H9 (cell line): ENCODE measurements at regions not wholly inside any gene's neighbourhood (a gene's known extent, or its start where the extent isn't known, plus 50 kb on each side); places are given as distances from the start of the nearest gene placed in this dataset.

Experiments used
- DNase-seq: peaks from one replicate; pipeline ENCODE4 v3.0.0-alpha.2; 2017
- H2AFZ ChIP-seq: one replicate; pipeline ENCODE4 v1.6.1; 2013; ENCODE audit warnings: mild to moderate bottlenecking, low read length, control low read depth, moderate library complexity
- H2AK5ac ChIP-seq: 2 replicates; pipeline ENCODE4 v1.6.1; 2013; ENCODE audit warnings: low read length, control low read depth, mixed read lengths; ENCODE audit not compliant: insufficient read length
- H2BK120ac ChIP-seq: one replicate; pipeline ENCODE4 v1.6.1; 2013; ENCODE audit warnings: low read depth, mild to moderate bottlenecking, low read length, control low read depth, inconsistent platforms; ENCODE audit not compliant: poor library complexity, severe bottlenecking
- H2BK12ac ChIP-seq: 2 replicates; pipeline ENCODE4 v1.6.1; 2013; ENCODE audit warnings: low read length, control low read depth, mixed read lengths, low read depth; ENCODE audit not compliant: insufficient read length
- H2BK15ac ChIP-seq: 2 replicates; pipeline ENCODE4 v1.6.1; 2013; ENCODE audit warnings: low read depth, low read length, control low read depth
- H2BK20ac ChIP-seq: one replicate; pipeline ENCODE4 v1.6.1; 2013; ENCODE audit warnings: low read depth, mild to moderate bottlenecking, low read length, control low read depth, inconsistent platforms; ENCODE audit not compliant: poor library complexity, severe bottlenecking
- H2BK5ac ChIP-seq: 2 replicates; pipeline ENCODE4 v1.6.1; 2013; ENCODE audit warnings: low read length, control low read depth, mixed read lengths; ENCODE audit not compliant: insufficient read length
- H3K14ac ChIP-seq: 2 replicates; pipeline ENCODE4 v1.6.1; 2013; ENCODE audit warnings: low read length, control low read depth; ENCODE audit not compliant: insufficient read depth
- H3K18ac ChIP-seq: 2 replicates; pipeline ENCODE4 v1.6.1; 2013; ENCODE audit warnings: low read depth, mild to moderate bottlenecking, mixed read lengths, low read length, control low read depth; ENCODE audit not compliant: insufficient read length
- H3K23ac ChIP-seq: 2 replicates; pipeline ENCODE4 v1.6.1; 2013; ENCODE audit warnings: low read length, control low read depth, mixed read lengths, low read depth; ENCODE audit not compliant: insufficient read length
- H3K23me2 ChIP-seq: 2 replicates; pipeline ENCODE4 v1.6.1; 2013; ENCODE audit warnings: low read depth, mild to moderate bottlenecking, mixed read lengths, low read length, control low read depth; ENCODE audit not compliant: insufficient read length, poor library complexity, severe bottlenecking
- H3K27ac ChIP-seq: 2 replicates; pipeline ENCODE4 v1.5.1; 2013; ENCODE audit warnings: low read length, control low read depth, mixed read lengths, low read depth; ENCODE audit not compliant: insufficient read length
- H3K27me3 ChIP-seq: 2 replicates; pipeline ENCODE4 v1.6.1; 2013; ENCODE audit warnings: low read length, control low read depth, inconsistent platforms; ENCODE audit not compliant: insufficient read depth
- H3K4ac ChIP-seq: 2 replicates; pipeline ENCODE4 v1.6.1; 2013; ENCODE audit warnings: low read depth, mild to moderate bottlenecking, control low read depth, inconsistent platforms, low read length, moderate library complexity
- H3K4me1 ChIP-seq: 2 replicates; pipeline ENCODE4 v1.6.1; 2013; ENCODE audit warnings: low read length, control low read depth, inconsistent platforms; ENCODE audit not compliant: insufficient read depth
- H3K4me2 ChIP-seq: 2 replicates; pipeline ENCODE4 v1.6.1; 2013; ENCODE audit warnings: low read length, control low read depth, mixed read lengths; ENCODE audit not compliant: insufficient read length, insufficient read depth
- H3K56ac ChIP-seq: 2 replicates; pipeline ENCODE4 v1.6.1; 2013; ENCODE audit warnings: low read depth, mild to moderate bottlenecking, mixed read lengths, low read length, control low read depth; ENCODE audit not compliant: insufficient read length
- H3K79me1 ChIP-seq: 2 replicates; pipeline ENCODE4 v1.6.1; 2013; ENCODE audit warnings: low read depth, mild to moderate bottlenecking, moderate library complexity, low read length, control low read depth, inconsistent platforms; ENCODE audit not compliant: insufficient read depth, poor library complexity, severe bottlenecking
- H3K79me2 ChIP-seq: 2 replicates; pipeline ENCODE4 v1.6.1; 2013; ENCODE audit warnings: low read length, control low read depth, inconsistent platforms; ENCODE audit not compliant: insufficient read depth
- H3K9ac ChIP-seq: 2 replicates; pipeline ENCODE4 v1.6.1; 2013; ENCODE audit warnings: low read length, control low read depth, mixed read lengths; ENCODE audit not compliant: insufficient read length; ENCODE audit errors: extremely low read depth
- H3K9me3 ChIP-seq: one replicate; pipeline ENCODE4 v1.6.1; 2013; ENCODE audit warnings: low read depth, low read length, inconsistent platforms; ENCODE audit not compliant: control insufficient read depth
- H3T11ph ChIP-seq: one replicate; pipeline ENCODE4 v1.6.1; 2013; ENCODE audit warnings: mild to moderate bottlenecking, low read length, control low read depth, inconsistent platforms
- H4K20me1 ChIP-seq: one replicate; pipeline ENCODE4 v1.6.1; 2013; ENCODE audit not compliant: control insufficient read depth, insufficient read length, insufficient read depth
- H4K5ac ChIP-seq: 2 replicates; pipeline ENCODE4 v1.6.1; 2013; ENCODE audit warnings: low read depth, mild to moderate bottlenecking, mixed read lengths, low read length, control low read depth; ENCODE audit not compliant: insufficient read length
- H4K8ac ChIP-seq: replicated peaks from 2 replicates; pipeline ENCODE4 v1.6.1; 2013; ENCODE audit warnings: low read length, control low read depth, mixed read lengths, low read depth; ENCODE audit not compliant: insufficient read length
- H4K91ac ChIP-seq: 2 replicates; pipeline ENCODE4 v1.6.1; 2013; ENCODE audit warnings: low read depth, mild to moderate bottlenecking, moderate library complexity, mixed read lengths, low read length, control low read depth; ENCODE audit not compliant: insufficient read length
- H3K27ac Mint-ChIP-seq, 3 experiments: 2 replicates in 2 of 3; 3 replicates in 1 of 3; pipeline ENCODE4 v1.8.0; 2020 to 2021; ENCODE audit warnings: mixed read lengths in 3 of 3, mild to moderate bottlenecking in 1 of 3, moderate library complexity in 1 of 3
- H3K27me3 Mint-ChIP-seq: 2 replicates; pipeline ENCODE4 v1.8.0; 2021; ENCODE audit warnings: low read depth, mild to moderate bottlenecking, moderate library complexity, mixed read lengths
- H3K36me3 Mint-ChIP-seq, 3 experiments: 2 replicates in 2 of 3; 3 replicates in 1 of 3; pipeline ENCODE4 v1.8.0; 2020 to 2021; ENCODE audit warnings: low read depth in 3 of 3, mixed read lengths in 3 of 3; ENCODE audit not compliant: insufficient read depth in 1 of 3
- H3K4me1 Mint-ChIP-seq, 2 experiments: 2 replicates each; pipeline ENCODE4 v1.8.0; 2020; ENCODE audit warnings: mixed read lengths in 2 of 2
- H3K4me3 Mint-ChIP-seq, 2 experiments: 2 replicates in 1 of 2; 3 replicates in 1 of 2; pipeline ENCODE4 v1.8.0; 2020 to 2021; ENCODE audit warnings: mild to moderate bottlenecking in 2 of 2, mixed read lengths in 2 of 2, moderate library complexity in 1 of 2
- H3K9me3 Mint-ChIP-seq, 2 experiments: 2 replicates in 1 of 2; 3 replicates in 1 of 2; pipeline ENCODE4 v1.8.0; 2020; ENCODE audit warnings: mild to moderate bottlenecking in 2 of 2, mixed read lengths in 2 of 2, moderate library complexity in 1 of 2
- WGBS: extraction: QIAGEN DNeasy Blood & Tissue Kit; methylation state at CpG from one replicate; pipeline ENCODE4 v1.1.7; 2013; ENCODE audit warnings: missing lambda C conversion rate, low lambda C conversion rate, mixed read lengths; ENCODE audit not compliant: insufficient read length; ENCODE audit errors: extremely low coverage; 5-methylcytosine and 5-hydroxymethylcytosine counted together
- TF ChIP-seq, protein P1 (sequence below): fragments of 200-600 bp; sonication (generic); conservative IDR thresholded peaks from 3 replicates; pipeline ENCODE4 v1.8.0; 2021; ENCODE audit warnings: antibody characterized with exemption, mild to moderate bottlenecking

DNA sequence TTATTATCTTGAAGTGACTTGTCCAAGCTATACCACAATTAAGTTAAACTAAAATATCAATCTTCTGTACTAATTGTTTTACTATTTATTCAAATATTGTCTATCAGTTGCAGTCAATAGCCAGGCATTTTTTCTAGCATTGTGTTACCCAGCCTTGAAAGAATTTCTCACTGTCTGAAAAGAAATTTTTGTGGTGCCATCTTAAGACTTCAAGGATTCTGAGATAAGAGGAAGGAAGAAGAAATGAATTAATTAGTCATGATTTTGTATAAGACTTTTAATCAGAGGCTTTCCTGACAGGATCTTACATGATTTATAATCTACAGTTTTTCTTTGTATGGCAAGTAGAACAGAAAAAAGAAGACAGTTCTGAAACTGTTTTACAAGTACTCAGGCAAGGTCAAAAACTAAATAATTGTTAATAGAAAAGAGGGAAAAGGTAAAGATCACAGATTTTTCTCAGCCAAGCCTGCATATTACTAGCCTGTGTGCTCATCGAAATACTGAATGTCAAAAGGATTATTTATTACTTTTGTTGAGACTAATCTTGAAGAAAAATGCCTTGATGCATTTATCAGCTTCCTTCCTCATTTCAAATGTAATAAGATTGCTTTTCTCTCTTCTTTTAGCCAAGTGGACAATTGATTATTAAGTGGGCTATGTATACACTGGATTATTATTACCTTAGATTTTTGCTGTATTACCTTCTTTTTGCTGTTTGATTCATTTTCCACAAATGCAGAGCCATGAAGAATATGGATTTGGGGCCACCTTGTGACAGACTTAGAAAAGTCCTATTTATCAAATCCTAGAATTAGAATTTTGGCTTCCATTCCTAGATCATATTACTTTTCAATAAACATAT, 53.8 kb downstream of the CXCL1 start:
- Histone ChIP-seq H3K56ac (no peak overlapping the region), H3K79me2 (no peaks in the 10 kb centered on the region), H4K20me1 (no peaks in the 10 kb centered on the region), H2AFZ (no peak overlapping the region), H2BK15ac (no peak overlapping the region), H3K23me2 (no peaks in the 10 kb centered on the region), H3K18ac (no peak overlapping the region), H4K91ac (no peak overlapping the region), H3T11ph (no peak overlapping the region), H3K27me3 (no peaks in the 10 kb centered on the region), H2BK5ac (no peak overlapping the region), H2BK20ac (no peak overlapping the region), H3K9me3 (no peaks in the 10 kb centered on the region), H3K4me2 (no peak overlapping the region), H3K79me1 (no peaks in the 10 kb centered on the region), H4K5ac (no peak overlapping the region), H2BK120ac (no peak overlapping the region), H3K4ac (no peak overlapping the region), H3K9ac (no peak overlapping the region), H3K23ac (no peak overlapping the region), H2AK5ac (no peak overlapping the region), H3K4me1 (no peaks in the 10 kb centered on the region), H2BK12ac (no peak overlapping the region), H3K27ac (no peak overlapping the region), H3K14ac (no peak overlapping the region), H4K8ac (no peak overlapping the region)
- Mint-ChIP-seq H3K9me3 (no peaks in the 10 kb centered on the region), H3K4me3 (no peak overlapping the region), H3K27me3 (peaks cover 10% of the 10 kb centered on the region; the same call in 1 of the 2 replicates), H3K36me3 (no peaks in the 10 kb centered on the region), H3K27ac (no peak overlapping the region), H3K4me1 (no peaks in the 10 kb centered on the region)
- TF ChIP-seq, protein P1, sequence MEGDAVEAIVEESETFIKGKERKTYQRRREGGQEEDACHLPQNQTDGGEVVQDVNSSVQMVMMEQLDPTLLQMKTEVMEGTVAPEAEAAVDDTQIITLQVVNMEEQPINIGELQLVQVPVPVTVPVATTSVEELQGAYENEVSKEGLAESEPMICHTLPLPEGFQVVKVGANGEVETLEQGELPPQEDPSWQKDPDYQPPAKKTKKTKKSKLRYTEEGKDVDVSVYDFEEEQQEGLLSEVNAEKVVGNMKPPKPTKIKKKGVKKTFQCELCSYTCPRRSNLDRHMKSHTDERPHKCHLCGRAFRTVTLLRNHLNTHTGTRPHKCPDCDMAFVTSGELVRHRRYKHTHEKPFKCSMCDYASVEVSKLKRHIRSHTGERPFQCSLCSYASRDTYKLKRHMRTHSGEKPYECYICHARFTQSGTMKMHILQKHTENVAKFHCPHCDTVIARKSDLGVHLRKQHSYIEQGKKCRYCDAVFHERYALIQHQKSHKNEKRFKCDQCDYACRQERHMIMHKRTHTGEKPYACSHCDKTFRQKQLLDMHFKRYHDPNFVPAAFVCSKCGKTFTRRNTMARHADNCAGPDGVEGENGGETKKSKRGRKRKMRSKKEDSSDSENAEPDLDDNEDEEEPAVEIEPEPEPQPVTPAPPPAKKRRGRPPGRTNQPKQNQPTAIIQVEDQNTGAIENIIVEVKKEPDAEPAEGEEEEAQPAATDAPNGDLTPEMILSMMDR, result peak; percentile 21; the same call in 2 of the 3 replicates
- WGBS, result no CpG with 5 or more reads among the region's 1 CpG
- DNase-seq, result no peak
